ENCODE measurements at regions not wholly inside any gene's neighbourhood (a gene's known extent, or its start where the extent isn't known, plus 50 kb on each side); places are given as distances from the start of the nearest gene placed in this dataset.

- CTCF ChIA-PET = no interaction called here
- Histone ChIP-seq H2AFZ (ENCODE audit: low read depth, low read length) (no peak overlapping the region), H3K27me3 (ENCODE audit: control insufficient read depth in 2 of 2, insufficient read depth in 2 of 2, low read length in 2 of 2) (peaks cover 35% of the 10 kb centered on the region in 2 experiments), H3K79me2 (ENCODE audit: control insufficient read depth, insufficient read depth, low read length) (no peaks in the 10 kb centered on the region), H4K20me1 (replicated peaks; ENCODE audit: control insufficient read depth, extremely low read depth, insufficient read depth, low read length) (no peaks in the 10 kb centered on the region), H3K9me1 (replicated peaks; ENCODE audit: control insufficient read depth, extremely low read depth, insufficient read depth, low read length) (no peaks in the 10 kb centered on the region), H3K9me3 (replicated peaks; ENCODE audit: control insufficient read depth, insufficient read depth, low read length) (no peaks in the 10 kb centered on the region), H3K27ac (ENCODE audit: insufficient read depth, low read depth, low read length) (no peak overlapping the region), H3K4me1 (ENCODE audit: control insufficient read depth, extremely low read depth, insufficient read depth, low read length) (no peaks in the 10 kb centered on the region), H3K9ac (replicated peaks; ENCODE audit: extremely low read depth, insufficient read depth, low read length) (no peak overlapping the region), H3K4me3 (replicated peaks in 1 of 3; ENCODE audit: insufficient read depth in 1 of 3, low read depth in 1 of 3, low read length in 3 of 3) (no peak overlapping the region), H3K36me3 (ENCODE audit: control insufficient read depth in 2 of 2, extremely low read depth in 1 of 2, insufficient read depth in 2 of 2, low read length in 2 of 2) (no peaks in the 10 kb centered on the region), H3K4me2 (ENCODE audit: insufficient read depth, low read length) (no peak overlapping the region)
- intact Hi-C loops (cut with micrococcal nuclease) (no loop called here), dilution Hi-C loops (cut with MboI; ENCODE audit: extremely low pct_ligation_motif_present, low sequenced_read_pairs) (no loop called here)
- FAIRE-seq = no peak
- POLR2A ChIA-PET = no interaction called here
- BruUV-seq (replicated peaks) = no TSS peak
- no peak for DNase-seq (ENCODE audit: low read depth, low spot score)
- TF ChIP-seq EZH2 (IDR thresholded peaks at IDR 0.05; ENCODE audit: borderline replicate concordance, low read depth, low read length, severe bottlenecking) (no peak), JUN (IDR thresholded peaks at IDR 0.05; ENCODE audit: borderline replicate concordance, insufficient read depth, insufficient read length, low read depth) (no peak), MYC (IDR thresholded peaks at IDR 0.05; ENCODE audit: low read depth, low read length) (no peak), MAX (IDR thresholded peaks at IDR 0.05; ENCODE audit: insufficient read depth, insufficient read length) (no peak), CTCF (IDR thresholded peaks at IDR 0.05; ENCODE audit: extremely low read depth in 1 of 2, insufficient read depth in 1 of 2, low read depth in 1 of 2, low read length in 2 of 2) (no peak), POLR2A (IDR thresholded peaks at IDR 0.05; ENCODE audit: low read depth, low read length) (no peak), GATA2 (IDR thresholded peaks at IDR 0.05; ENCODE audit: insufficient read depth, insufficient read length, low read depth, low read length) (no peak), FOS (IDR thresholded peaks at IDR 0.05; ENCODE audit: borderline replicate concordance, insufficient read depth, low read length) (no peak), POLR2AphosphoS5 (IDR thresholded peaks at IDR 0.05; ENCODE audit: insufficient read depth, low read depth, low read length) (no peak)
Measured at GRCh38 chr16:86196687-86197391, 297.9 kb downstream of the IRF8 start.

All from endothelial cell of umbilical vein (primary cell).